Keratinocyte (primary cell): ENCODE measurements at regions not wholly inside any gene's neighbourhood (a gene's known extent, or its start where the extent isn't known, plus 50 kb on each side); places are given as distances from the start of the nearest gene placed in this dataset.
"Not testable (repeated sequence)": the region's sequence is repeated elsewhere in the genome, so short reads cannot be mapped to it uniquely, and the experiment has no call there.

ENCODE experiments used
- DNase-seq: peaks from one replicate; pipeline ENCODE4 v3.0.0-alpha.2; 2011; ENCODE audit warnings: low read depth, missing footprints, low spot score
- FAIRE-seq: peaks from 2 replicates; lab custom pipeline; 2011; peaks lifted over from hg19 to GRCh38; lab: Jason Lieb, UNC
- H2AFZ ChIP-seq: 2 replicates; pipeline ENCODE4 v1.6.0; 2012; ENCODE audit warnings: low read length, control low read depth, inconsistent platforms; ENCODE audit not compliant: control insufficient read depth
- H3K27ac ChIP-seq: 2 replicates; pipeline ENCODE4 v1.5.1; 2011; ENCODE audit warnings: low read length; ENCODE audit not compliant: control insufficient read depth, insufficient read depth
- H3K27me3 ChIP-seq: 3 replicates; pipeline ENCODE4 v1.6.0; 2011; ENCODE audit warnings: low read length; ENCODE audit not compliant: control insufficient read depth, insufficient read depth; ENCODE audit errors: extremely low read depth
- H3K36me3 ChIP-seq, 2 experiments: 2 replicates in 1 of 2; 3 replicates in 1 of 2; pipeline ENCODE4 v1.5.1; 2011; ENCODE audit warnings: low read length in 2 of 2, mild to moderate bottlenecking in 1 of 2; ENCODE audit not compliant: control insufficient read depth in 2 of 2, insufficient read depth in 2 of 2; ENCODE audit errors: extremely low read depth in 1 of 2
- H3K4me1 ChIP-seq: 3 replicates; pipeline ENCODE4 v1.5.1; 2011; ENCODE audit warnings: low read length; ENCODE audit not compliant: control insufficient read depth, insufficient read depth; ENCODE audit errors: extremely low read depth
- H3K4me2 ChIP-seq: 3 replicates; pipeline ENCODE4 v1.6.0; 2011; ENCODE audit warnings: low read depth, low read length; ENCODE audit not compliant: control insufficient read depth, insufficient read depth; ENCODE audit errors: extremely low read depth
- H3K4me3 ChIP-seq, 3 experiments: fragments of 200-600 bp in 1 of 3; sonication (generic) in 1 of 3; 2 replicates in 2 of 3; 3 replicates in 1 of 3; pipeline ENCODE4 v1.5.1; 2011 to 2016; ENCODE audit warnings: low read length in 3 of 3, mild to moderate bottlenecking in 3 of 3, control low read depth in 2 of 3, inconsistent platforms in 1 of 3, low read depth in 1 of 3, mixed read lengths in 1 of 3, mixed run types in 1 of 3, moderate library complexity in 1 of 3; ENCODE audit not compliant: control insufficient read depth in 2 of 3, insufficient read depth in 2 of 3; ENCODE audit errors: extremely low read depth in 1 of 3
- H3K79me2 ChIP-seq: 2 replicates; pipeline ENCODE4 v1.6.0; 2012; ENCODE audit warnings: low read length; ENCODE audit not compliant: control insufficient read depth, insufficient read depth
- H3K9ac ChIP-seq: 3 replicates; pipeline ENCODE4 v1.6.0; 2011; ENCODE audit warnings: low read length; ENCODE audit not compliant: control insufficient read depth, insufficient read depth; ENCODE audit errors: extremely low read depth
- H3K9me1 ChIP-seq: 3 replicates; pipeline ENCODE4 v1.6.0; 2011; ENCODE audit warnings: low read length; ENCODE audit not compliant: control insufficient read depth, insufficient read depth; ENCODE audit errors: extremely low read depth
- H3K9me3 ChIP-seq: 2 replicates; pipeline ENCODE4 v1.5.1; 2012; ENCODE audit warnings: low read depth, low read length; ENCODE audit not compliant: control insufficient read depth
- H4K20me1 ChIP-seq: 3 replicates; pipeline ENCODE4 v1.6.0; 2011; ENCODE audit warnings: low read length; ENCODE audit not compliant: control insufficient read depth, insufficient read depth; ENCODE audit errors: extremely low read depth
- EZH2 ChIP-seq: IDR thresholded peaks from one replicate; pipeline ENCODE4 v1.6.1; 2012; ENCODE audit warnings: inconsistent platforms, mild to moderate bottlenecking, low read length, moderate library complexity
- dilution Hi-C: fragments of 300-500 bp; cut with MboI; formaldehyde crosslinking; loops from one replicate; pipeline ENCODE4 v1.7.0; 2020; ENCODE audit warnings: low sequenced_read_pairs; ENCODE audit not compliant: extremely low pct_ligation_motif_present
- TF ChIP-seq, protein P1 (sequence below), 3 experiments: IDR thresholded peaks in 1 of 3; conservative IDR thresholded peaks in 1 of 3; optimal IDR thresholded peaks in 1 of 3; 2 replicates in 2 of 3; 3 replicates in 1 of 3; pipeline versions ENCODE3 to v1.5.1; 2011; ENCODE audit warnings: low read length in 3 of 3, mild to moderate bottlenecking in 3 of 3, moderate library complexity in 2 of 3, control low read depth in 1 of 3, inconsistent platforms in 1 of 3; ENCODE audit not compliant: insufficient read depth in 2 of 3; ENCODE audit errors: extremely low read depth in 1 of 3

DNA sequence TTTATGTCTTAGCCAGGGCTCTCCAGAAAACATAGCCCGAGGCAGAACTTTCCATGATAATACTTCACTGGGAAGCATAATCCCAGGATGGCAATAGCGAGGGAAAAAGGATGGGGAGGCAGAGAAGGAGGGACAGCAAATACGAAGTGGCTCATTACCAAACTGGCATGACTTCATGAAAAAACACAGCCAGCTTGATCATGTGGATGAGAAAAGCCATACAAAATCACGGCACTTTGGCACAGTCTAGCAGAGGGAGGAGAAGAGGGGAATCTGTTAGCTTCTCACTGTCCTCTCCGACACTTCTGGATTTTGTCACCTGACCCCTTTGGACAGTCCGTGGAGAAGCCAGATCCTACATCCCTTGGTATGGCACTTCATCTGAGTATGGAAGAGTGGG is 212.5 kb upstream of the GRIK2 start:
- H3K9ac ChIP-seq = no peak overlapping the region
- no peak for FAIRE-seq
- TF ChIP-seq, protein P1, sequence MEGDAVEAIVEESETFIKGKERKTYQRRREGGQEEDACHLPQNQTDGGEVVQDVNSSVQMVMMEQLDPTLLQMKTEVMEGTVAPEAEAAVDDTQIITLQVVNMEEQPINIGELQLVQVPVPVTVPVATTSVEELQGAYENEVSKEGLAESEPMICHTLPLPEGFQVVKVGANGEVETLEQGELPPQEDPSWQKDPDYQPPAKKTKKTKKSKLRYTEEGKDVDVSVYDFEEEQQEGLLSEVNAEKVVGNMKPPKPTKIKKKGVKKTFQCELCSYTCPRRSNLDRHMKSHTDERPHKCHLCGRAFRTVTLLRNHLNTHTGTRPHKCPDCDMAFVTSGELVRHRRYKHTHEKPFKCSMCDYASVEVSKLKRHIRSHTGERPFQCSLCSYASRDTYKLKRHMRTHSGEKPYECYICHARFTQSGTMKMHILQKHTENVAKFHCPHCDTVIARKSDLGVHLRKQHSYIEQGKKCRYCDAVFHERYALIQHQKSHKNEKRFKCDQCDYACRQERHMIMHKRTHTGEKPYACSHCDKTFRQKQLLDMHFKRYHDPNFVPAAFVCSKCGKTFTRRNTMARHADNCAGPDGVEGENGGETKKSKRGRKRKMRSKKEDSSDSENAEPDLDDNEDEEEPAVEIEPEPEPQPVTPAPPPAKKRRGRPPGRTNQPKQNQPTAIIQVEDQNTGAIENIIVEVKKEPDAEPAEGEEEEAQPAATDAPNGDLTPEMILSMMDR (optimal IDR thresholded peaks at IDR 0.05 in 1 of 3, IDR thresholded peaks at IDR 0.05 in 1 of 3, conservative IDR thresholded peaks at IDR 0.05 in 1 of 3; ENCODE audit: extremely low read depth in 1 of 3, insufficient read depth in 2 of 3, low read length in 3 of 3) = no peak
- no peak for TF ChIP-seq EZH2

DNA sequence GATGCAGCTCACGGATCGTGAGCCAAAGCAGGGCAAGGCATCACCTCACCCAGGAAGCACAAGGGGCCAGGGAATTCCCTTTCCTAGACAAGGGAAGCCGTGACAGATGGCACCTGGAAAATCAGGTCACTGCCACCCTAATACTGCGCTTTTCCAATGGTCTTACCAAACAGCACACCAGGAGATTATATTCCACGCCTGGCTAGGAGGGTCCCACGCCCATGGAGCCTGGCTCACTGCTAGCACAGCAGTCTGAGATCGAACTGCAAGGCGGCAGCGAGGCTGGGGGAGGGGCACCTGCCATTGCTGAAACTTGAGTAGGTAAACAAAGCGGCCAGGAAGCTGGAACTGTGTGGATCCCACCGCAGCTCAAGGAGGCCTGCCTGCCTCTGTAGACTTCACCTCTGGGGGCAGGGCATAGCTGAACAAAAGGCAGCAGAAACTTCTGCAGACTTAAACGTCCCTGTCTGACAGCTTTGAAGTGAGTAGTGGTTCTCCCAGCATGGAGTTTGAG is 205.2 kb upstream of the GRIK2 start:
- DNase-seq, H3K9ac ChIP-seq, H3K27ac ChIP-seq, H2AFZ ChIP-seq, H3K4me2 ChIP-seq, H3K9me1 ChIP-seq, H3K36me3 ChIP-seq, H4K20me1 ChIP-seq, H3K4me1 ChIP-seq, H3K9me3 ChIP-seq, H3K79me2 ChIP-seq, FAIRE-seq, H3K27me3 ChIP-seq, dilution Hi-C loops, H3K4me3 ChIP-seq: not testable (repeated sequence)

More for the DNA sequence above, 212.5 kb upstream of the GRIK2 start:
- Histone ChIP-seq H3K36me3 (no peaks in the 10 kb centered on the region), H3K27me3 (no peaks in the 10 kb centered on the region), H3K9me1 (no peaks in the 10 kb centered on the region), H4K20me1 (no peaks in the 10 kb centered on the region), H2AFZ (no peak overlapping the region), H3K4me3 (no peak overlapping the region), H3K27ac (no peak overlapping the region), H3K9me3 (no peaks in the 10 kb centered on the region), H3K79me2 (no peaks in the 10 kb centered on the region), H3K4me2 (no peak overlapping the region), H3K4me1 (no peaks in the 10 kb centered on the region)
- no peak for DNase-seq
- dilution Hi-C loops = no loop called here

DNA sequence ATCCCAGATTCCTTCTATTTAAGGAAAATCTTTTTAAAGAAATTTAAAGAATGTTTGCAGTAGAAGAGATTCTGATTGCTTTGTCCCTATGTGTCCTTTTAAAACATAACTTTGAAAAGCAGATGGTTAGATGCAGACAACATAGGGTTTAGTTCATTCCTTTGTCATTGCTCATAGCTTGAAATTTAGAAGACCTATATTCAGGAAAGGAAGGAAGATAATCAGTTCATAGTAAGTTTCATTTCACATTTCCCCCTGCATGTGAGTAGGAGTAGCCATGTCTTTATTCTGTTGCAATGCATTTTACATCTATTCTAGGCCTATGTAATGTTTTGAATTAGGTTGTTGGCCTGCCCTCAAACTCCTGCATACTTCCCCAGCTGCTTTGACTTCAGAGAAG is 197.9 kb upstream of the GRIK2 start:
- Histone ChIP-seq H3K4me3 (no peak overlapping the region), H3K79me2 (no peaks in the 10 kb centered on the region), H3K36me3 (no peaks in the 10 kb centered on the region), H3K9me3 (no peaks in the 10 kb centered on the region), H2AFZ (no peak overlapping the region), H3K4me1 (no peaks in the 10 kb centered on the region), H3K4me2 (no peak overlapping the region), H3K9me1 (no peaks in the 10 kb centered on the region), H4K20me1 (no peaks in the 10 kb centered on the region), H3K27me3 (no peaks in the 10 kb centered on the region), H3K27ac (no peak overlapping the region), H3K9ac (no peak overlapping the region)
- DNase-seq = no peak
- FAIRE-seq = no peak
- TF ChIP-seq EZH2 = no peak
- TF ChIP-seq, protein P1 (optimal IDR thresholded peaks at IDR 0.05 in 1 of 3, IDR thresholded peaks at IDR 0.05 in 1 of 3, conservative IDR thresholded peaks at IDR 0.05 in 1 of 3; ENCODE audit: extremely low read depth in 1 of 3, insufficient read depth in 2 of 3, low read length in 3 of 3) = no peak
- dilution Hi-C loops = no loop called here
